ENCODE measurements at regions not wholly inside any gene's neighbourhood (a gene's known extent, or its start where the extent isn't known, plus 50 kb on each side); places are given as distances from the start of the nearest gene placed in this dataset.

GRCh38 chrX:40423299-40423698 is 157.5 kb upstream of the ATP6AP2 start:
- no peaks in the 10 kb centered on the region for H3K4me1 ChIP-seq (replicated peaks in 1 of 2)
- no peaks in the 10 kb centered on the region for H3K27me3 ChIP-seq
- no peaks in the 10 kb centered on the region for H3K36me3 ChIP-seq (replicated peaks in 1 of 2)
- no peaks in the 10 kb centered on the region for H3K9me3 ChIP-seq (replicated peaks in 1 of 3)
- intact Hi-C loops (cut with DNase I): no loop called here
- TF ChIP-seq POLR2A (IDR thresholded peaks at IDR 0.05) (no peak), CTCF (IDR thresholded peaks at IDR 0.05) (no peak)
- DNase-seq: peak in 4 of 7 donors; percentile 26 to 54 (median 32)
- peak overlapping the region in 2 of 5 donors; percentile 18 to 20 for H3K27ac ChIP-seq
- WGBS, 4 donors: 43 to 64% (median 52%) methylated on average over 2 to 3 of the region's 3 CpGs
- H3K4me3 ChIP-seq: no peak overlapping the region

GRCh38 chrX:40422021-40422420 is 158.7 kb upstream of the ATP6AP2 start:
- intact Hi-C loops (cut with DNase I): no loop called here
- 72 to 95% (median 91%) methylated on average over 2 of the region's 2 CpGs for WGBS, 4 donors
- no peaks in the 10 kb centered on the region for H3K4me1 ChIP-seq (replicated peaks in 1 of 2)

GRCh38 chrX:40420899-40421729 is 159.7 kb upstream of the ATP6AP2 start:
- 77 to 91% (median 85%) methylated on average over 7 to 9 of the region's 9 CpGs for WGBS, 4 donors
- Histone ChIP-seq H3K27me3 (no peaks in the 10 kb centered on the region), H3K9me3 (replicated peaks in 1 of 3) (no peaks in the 10 kb centered on the region)

More at GRCh38 chrX:40422021-40422420, 158.7 kb upstream of the ATP6AP2 start:
- no peak for DNase-seq
- H3K36me3 ChIP-seq (replicated peaks in 1 of 2): no peaks in the 10 kb centered on the region
- no peak overlapping the region for H3K27ac ChIP-seq
- no peak overlapping the region for H3K4me3 ChIP-seq
- H3K27me3 ChIP-seq: no peaks in the 10 kb centered on the region
- TF ChIP-seq CTCF (IDR thresholded peaks at IDR 0.05) (no peak), POLR2A (IDR thresholded peaks at IDR 0.05) (no peak)
- H3K9me3 ChIP-seq (replicated peaks in 1 of 3): no peaks in the 10 kb centered on the region

GRCh38 chrX:40418813-40419195 is 162.0 kb upstream of the ATP6AP2 start:
- no peak overlapping the region for H3K27ac ChIP-seq
- H3K4me1 ChIP-seq (replicated peaks in 1 of 2): no peaks in the 10 kb centered on the region
- no peaks in the 10 kb centered on the region for H3K36me3 ChIP-seq (replicated peaks in 1 of 2)
- intact Hi-C loops (cut with DNase I): no loop called here
- peaks cover 4% of the 10 kb centered on the region for H3K27me3 ChIP-seq
- TF ChIP-seq CTCF (IDR thresholded peaks at IDR 0.05) (no peak), POLR2A (IDR thresholded peaks at IDR 0.05) (no peak)
- H3K9me3 ChIP-seq (replicated peaks in 1 of 3): no peaks in the 10 kb centered on the region
- no peak overlapping the region for H3K4me3 ChIP-seq
- 68 to 86% (median 76%) methylated on average over 2 to 3 of the region's 3 CpGs for WGBS, 4 donors
- no peak for DNase-seq

More at GRCh38 chrX:40420899-40421729, 159.7 kb upstream of the ATP6AP2 start:
- DNase-seq: no peak
- Histone ChIP-seq H3K4me3 (no peak overlapping the region), H3K27ac (no peak overlapping the region), H3K36me3 (replicated peaks in 1 of 2) (no peaks in the 10 kb centered on the region), H3K4me1 (replicated peaks in 1 of 2) (no peaks in the 10 kb centered on the region)
- intact Hi-C loops (cut with DNase I): no loop called here
- TF ChIP-seq CTCF (IDR thresholded peaks at IDR 0.05) (no peak), POLR2A (IDR thresholded peaks at IDR 0.05) (no peak)

Data from adrenal gland (tissue), 9 donors.